Ishikawa (cell line): ENCODE measurements at regions not wholly inside any gene's neighbourhood (a gene's known extent, or its start where the extent isn't known, plus 50 kb on each side); places are given as distances from the start of the nearest gene placed in this dataset.

Source experiments
- CEBPB ChIP-seq: IDR thresholded peaks from 2 replicates; pipeline ENCODE4 v1.6.1; 2012
- CREB1 ChIP-seq: IDR thresholded peaks from 2 replicates; pipeline ENCODE4 v1.6.1; 2012; ENCODE audit warnings: low read depth
- EGR1 ChIP-seq: IDR thresholded peaks from 2 replicates; pipeline ENCODE4 v1.6.1; 2012
- EP300 ChIP-seq: IDR thresholded peaks from 2 replicates; pipeline ENCODE4 v1.6.1; 2012; ENCODE audit warnings: borderline replicate concordance
- FOXM1 ChIP-seq: IDR thresholded peaks from 2 replicates; pipeline ENCODE4 v1.6.1; 2012; ENCODE audit warnings: low read depth, borderline replicate concordance
- NFIC ChIP-seq: IDR thresholded peaks from 2 replicates; pipeline ENCODE4 v1.6.1; 2012
- RAD21 ChIP-seq: IDR thresholded peaks from 2 replicates; pipeline ENCODE4 v1.6.1; 2012; ENCODE audit warnings: low read depth
- TAF1 ChIP-seq: IDR thresholded peaks from 2 replicates; pipeline ENCODE4 v1.6.1; 2012; ENCODE audit warnings: low read depth, mild to moderate bottlenecking
- TCF12 ChIP-seq: IDR thresholded peaks from 2 replicates; pipeline ENCODE4 v1.6.1; 2012; ENCODE audit warnings: low read depth
- TEAD4 ChIP-seq: IDR thresholded peaks from 2 replicates; pipeline ENCODE4 v1.6.1; 2012
- YY1 ChIP-seq: IDR thresholded peaks from 2 replicates; pipeline ENCODE4 v1.6.1; 2012; ENCODE audit warnings: low read depth
- ZBTB7A ChIP-seq: IDR thresholded peaks from 2 replicates; pipeline ENCODE4 v1.6.1; 2012; ENCODE audit warnings: low read depth
- TF ChIP-seq, protein P1 (sequence below): IDR thresholded peaks from 2 replicates; pipeline ENCODE4 v1.6.1; 2012
- TF ChIP-seq, protein P2 (sequence below): IDR thresholded peaks from 2 replicates; pipeline ENCODE4 v1.6.1; 2012
- TF ChIP-seq, protein P3 (sequence below): IDR thresholded peaks from 2 replicates; pipeline ENCODE4 v1.6.1; 2012; ENCODE audit warnings: low read depth, mild to moderate bottlenecking

DNA sequence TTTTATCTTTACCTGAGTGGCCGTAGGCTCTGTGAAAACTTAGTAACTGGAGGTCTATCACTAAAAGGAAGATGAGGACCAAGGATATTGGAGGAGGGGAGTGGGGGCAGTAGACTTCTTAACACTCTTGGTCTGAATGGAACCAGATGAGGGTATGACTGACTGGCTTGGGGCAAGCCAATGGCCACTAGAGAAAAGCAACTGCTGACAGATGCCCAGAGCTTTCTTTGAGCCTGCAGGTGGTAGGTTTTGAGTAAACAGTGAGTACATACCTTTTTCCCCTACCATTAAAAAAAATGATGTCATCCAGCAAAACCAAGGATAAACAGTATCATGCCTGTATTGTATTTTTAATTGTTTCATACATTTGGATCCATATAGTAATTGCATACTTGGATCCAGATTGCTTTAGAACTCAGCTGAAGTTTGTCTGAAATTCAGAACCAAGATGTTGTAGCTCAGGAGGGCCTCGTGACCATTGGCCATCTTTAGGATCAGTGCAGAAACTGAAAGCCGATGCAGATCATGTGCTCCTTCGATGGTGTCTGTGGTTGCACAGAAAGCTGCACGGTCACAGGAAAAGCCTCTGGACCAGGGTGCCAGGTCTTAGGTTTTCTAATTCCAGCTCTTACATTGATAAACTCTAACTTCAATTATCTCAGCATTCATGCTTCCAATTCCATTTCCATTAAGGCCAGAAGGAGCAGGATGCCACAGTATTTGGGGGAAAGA is 131.0 kb downstream of the PDGFRA start:
- TF ChIP-seq EGR1 (no peak), TAF1 (no peak), CREB1 (no peak), RAD21 (no peak), NFIC (no peak), EP300 (no peak), TEAD4 (no peak), ZBTB7A (no peak), TCF12 (no peak), CEBPB (no peak), YY1 (no peak)
- TF ChIP-seq, protein P1, sequence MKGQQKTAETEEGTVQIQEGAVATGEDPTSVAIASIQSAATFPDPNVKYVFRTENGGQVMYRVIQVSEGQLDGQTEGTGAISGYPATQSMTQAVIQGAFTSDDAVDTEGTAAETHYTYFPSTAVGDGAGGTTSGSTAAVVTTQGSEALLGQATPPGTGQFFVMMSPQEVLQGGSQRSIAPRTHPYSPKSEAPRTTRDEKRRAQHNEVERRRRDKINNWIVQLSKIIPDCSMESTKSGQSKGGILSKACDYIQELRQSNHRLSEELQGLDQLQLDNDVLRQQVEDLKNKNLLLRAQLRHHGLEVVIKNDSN, result no peak
- TF ChIP-seq, protein P2, sequence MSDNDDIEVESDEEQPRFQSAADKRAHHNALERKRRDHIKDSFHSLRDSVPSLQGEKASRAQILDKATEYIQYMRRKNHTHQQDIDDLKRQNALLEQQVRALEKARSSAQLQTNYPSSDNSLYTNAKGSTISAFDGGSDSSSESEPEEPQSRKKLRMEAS, result no peak
- TF ChIP-seq, protein P3, sequence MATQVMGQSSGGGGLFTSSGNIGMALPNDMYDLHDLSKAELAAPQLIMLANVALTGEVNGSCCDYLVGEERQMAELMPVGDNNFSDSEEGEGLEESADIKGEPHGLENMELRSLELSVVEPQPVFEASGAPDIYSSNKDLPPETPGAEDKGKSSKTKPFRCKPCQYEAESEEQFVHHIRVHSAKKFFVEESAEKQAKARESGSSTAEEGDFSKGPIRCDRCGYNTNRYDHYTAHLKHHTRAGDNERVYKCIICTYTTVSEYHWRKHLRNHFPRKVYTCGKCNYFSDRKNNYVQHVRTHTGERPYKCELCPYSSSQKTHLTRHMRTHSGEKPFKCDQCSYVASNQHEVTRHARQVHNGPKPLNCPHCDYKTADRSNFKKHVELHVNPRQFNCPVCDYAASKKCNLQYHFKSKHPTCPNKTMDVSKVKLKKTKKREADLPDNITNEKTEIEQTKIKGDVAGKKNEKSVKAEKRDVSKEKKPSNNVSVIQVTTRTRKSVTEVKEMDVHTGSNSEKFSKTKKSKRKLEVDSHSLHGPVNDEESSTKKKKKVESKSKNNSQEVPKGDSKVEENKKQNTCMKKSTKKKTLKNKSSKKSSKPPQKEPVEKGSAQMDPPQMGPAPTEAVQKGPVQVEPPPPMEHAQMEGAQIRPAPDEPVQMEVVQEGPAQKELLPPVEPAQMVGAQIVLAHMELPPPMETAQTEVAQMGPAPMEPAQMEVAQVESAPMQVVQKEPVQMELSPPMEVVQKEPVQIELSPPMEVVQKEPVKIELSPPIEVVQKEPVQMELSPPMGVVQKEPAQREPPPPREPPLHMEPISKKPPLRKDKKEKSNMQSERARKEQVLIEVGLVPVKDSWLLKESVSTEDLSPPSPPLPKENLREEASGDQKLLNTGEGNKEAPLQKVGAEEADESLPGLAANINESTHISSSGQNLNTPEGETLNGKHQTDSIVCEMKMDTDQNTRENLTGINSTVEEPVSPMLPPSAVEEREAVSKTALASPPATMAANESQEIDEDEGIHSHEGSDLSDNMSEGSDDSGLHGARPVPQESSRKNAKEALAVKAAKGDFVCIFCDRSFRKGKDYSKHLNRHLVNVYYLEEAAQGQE, result no peak

DNA sequence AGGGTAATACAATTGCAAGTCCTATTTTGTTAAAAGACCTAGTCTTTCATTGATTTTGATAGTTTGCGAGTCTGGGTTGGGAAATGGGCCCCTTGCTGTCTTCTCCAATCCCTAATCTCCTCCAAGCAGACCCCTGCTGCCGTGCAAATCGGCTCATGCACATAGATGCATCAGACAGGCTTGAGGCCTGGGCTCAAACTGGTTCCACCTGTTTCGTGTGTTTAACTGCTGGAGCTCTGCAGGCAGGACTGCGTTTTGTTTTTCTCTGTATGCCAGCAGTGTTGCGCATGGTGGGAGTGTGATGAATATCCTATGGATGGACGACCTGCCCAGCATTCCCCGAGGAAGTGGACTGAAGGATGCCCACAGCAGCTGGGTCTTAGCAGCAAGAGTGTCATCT is 133.9 kb downstream of the PDGFRA start:
- no peak for TF ChIP-seq EGR1
- TF ChIP-seq RAD21, result no peak
- no peak for TF ChIP-seq FOXM1
- no peak for TF ChIP-seq ZBTB7A
- TF ChIP-seq, protein P2, result no peak
- TF ChIP-seq, protein P1, result no peak
- TF ChIP-seq, protein P3, result no peak
- TF ChIP-seq CEBPB, result no peak
- TF ChIP-seq EP300, result no peak
- no peak for TF ChIP-seq NFIC
- TF ChIP-seq TAF1, result no peak
- no peak for TF ChIP-seq YY1
- TF ChIP-seq CREB1, result no peak
- no peak for TF ChIP-seq TEAD4

DNA sequence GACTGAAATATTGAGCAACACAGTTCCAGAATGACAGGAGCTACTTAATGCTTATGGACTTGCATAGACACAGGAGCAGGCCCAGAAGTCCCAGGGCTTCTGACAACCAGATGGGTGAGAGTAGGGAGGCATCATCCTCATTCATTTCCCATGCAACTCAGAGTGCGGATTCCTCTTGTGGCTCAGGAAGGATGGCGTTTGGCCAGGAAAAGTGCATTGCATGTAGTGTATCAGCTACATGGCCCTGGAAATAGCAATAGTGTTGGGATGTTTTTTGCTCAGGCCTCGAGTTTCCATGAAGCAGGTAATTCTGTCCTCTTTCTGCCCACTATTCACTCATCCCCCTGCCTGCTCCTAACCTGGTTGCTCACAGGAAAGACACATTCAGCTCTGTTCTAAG is 136.6 kb downstream of the PDGFRA start:
- TF ChIP-seq, protein P2, result no peak
- TF ChIP-seq RAD21 (no peak), EGR1 (no peak), FOXM1 (no peak), YY1 (no peak), EP300 (no peak)
- TF ChIP-seq, protein P3, result no peak
- TF ChIP-seq, protein P1, result no peak

DNA sequence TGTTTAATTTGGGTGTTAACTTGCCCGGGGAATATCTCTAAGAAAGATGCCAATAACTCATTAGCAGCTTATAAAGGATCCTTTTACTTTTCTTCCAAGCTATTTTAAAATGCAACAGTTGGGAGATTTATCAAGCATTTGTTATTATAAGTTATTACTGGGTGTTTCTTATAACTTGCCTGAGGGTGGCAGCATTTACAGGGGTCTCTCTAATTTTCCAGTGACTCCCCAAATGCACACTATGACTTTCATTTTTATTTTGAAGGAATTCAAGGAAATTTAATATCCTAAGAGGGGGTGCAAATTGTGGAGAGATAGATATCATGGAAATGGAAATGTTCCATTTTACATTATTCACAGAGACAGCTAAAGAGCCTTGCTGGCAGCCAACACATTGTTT is 138.0 kb downstream of the PDGFRA start:
- no peak for TF ChIP-seq TCF12
